HG03064 (cell line): ENCODE measurements at regions not wholly inside any gene's neighbourhood (a gene's known extent, or its start where the extent isn't known, plus 50 kb on each side); places are given as distances from the start of the nearest gene placed in this dataset.

Source experiments
- ATAC-seq: cut with Tn5 transposase; IDR thresholded peaks from one replicate; pipeline ENCODE4 v1.9.1; 2021; ENCODE audit warnings: low read depth; ENCODE audit not compliant: unreplicated experiment

DNA sequence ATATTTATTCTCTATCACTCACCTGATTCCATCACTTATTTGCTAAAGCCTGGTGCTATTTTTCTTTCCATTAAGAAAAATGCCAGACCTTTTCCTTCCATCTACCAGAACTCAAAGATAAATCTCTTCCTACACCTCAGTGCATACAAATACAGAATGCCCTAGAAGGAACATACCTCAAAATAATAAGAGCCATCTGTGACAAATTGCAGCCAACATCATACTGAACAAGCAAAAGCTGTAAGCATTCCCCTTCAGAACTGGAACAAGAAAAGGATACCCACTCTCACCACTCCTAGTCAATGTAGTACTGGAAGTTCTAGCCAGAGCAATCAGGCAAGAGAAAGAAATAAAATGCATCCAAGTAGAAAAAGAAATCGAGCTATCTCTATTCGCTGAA is 315.9 kb upstream of the UBE2E3 start:
- no peak for ATAC-seq

DNA sequence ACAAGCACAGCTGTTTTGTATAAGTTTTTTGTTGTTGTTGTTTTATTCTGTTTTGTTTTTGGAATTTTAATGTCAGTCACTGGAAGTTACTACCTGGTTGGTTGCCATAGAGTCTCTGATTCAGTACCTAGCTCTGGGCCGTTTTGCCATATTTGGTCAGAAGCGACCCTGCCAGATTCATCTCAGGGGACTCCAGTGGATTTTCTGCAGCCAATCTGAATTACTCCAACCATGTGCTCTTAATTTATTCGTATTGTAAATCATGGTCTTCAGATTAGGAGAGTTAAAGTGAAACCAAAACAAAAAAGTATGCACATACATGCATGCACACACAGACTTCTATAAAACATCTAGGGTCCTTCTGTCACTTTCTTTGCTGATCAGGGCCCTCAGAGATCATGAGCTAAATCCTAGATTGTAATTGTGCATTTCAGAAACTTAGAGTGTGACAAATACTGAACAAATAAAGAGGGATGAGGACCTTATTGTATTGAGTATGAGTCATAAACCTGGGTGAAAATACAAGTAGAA is 317.4 kb upstream of the UBE2E3 start:
- no peak for ATAC-seq

DNA sequence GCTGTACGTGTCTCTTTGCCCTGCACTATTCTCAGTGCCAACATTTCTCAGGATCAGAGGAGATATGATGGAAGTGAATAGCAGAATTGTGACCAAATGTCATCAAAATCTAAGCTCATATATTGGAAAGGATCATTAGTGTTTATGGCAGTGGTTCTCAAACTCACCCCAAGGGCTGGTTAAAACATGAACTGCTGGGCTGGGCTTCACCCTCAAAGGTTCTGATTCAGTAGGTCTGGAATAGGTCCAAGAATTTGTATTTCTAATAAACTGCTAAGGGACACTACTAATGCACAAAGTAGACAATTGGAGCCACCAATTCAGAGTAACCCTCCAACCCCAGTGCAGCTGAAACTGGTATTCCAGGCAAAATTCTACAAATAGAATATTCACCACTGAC is 317.9 kb upstream of the UBE2E3 start:
- ATAC-seq: no peak

DNA sequence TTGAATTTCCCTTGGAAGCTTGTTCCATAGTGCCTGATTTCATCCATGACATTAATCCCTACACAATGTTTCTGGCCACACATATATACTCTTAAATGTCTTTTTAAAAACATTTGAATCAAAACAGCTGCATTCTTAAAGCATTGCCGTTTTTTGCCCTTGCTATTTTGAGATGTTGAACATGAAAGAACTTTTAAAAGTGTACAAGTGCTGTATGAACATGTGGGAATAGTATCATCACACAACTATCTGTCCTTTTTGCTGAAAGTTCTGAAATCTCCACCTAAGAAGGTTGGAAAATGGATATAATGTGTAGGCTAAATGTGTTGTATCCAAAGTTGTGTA is 318.7 kb upstream of the UBE2E3 start:
- ATAC-seq: no peak

DNA sequence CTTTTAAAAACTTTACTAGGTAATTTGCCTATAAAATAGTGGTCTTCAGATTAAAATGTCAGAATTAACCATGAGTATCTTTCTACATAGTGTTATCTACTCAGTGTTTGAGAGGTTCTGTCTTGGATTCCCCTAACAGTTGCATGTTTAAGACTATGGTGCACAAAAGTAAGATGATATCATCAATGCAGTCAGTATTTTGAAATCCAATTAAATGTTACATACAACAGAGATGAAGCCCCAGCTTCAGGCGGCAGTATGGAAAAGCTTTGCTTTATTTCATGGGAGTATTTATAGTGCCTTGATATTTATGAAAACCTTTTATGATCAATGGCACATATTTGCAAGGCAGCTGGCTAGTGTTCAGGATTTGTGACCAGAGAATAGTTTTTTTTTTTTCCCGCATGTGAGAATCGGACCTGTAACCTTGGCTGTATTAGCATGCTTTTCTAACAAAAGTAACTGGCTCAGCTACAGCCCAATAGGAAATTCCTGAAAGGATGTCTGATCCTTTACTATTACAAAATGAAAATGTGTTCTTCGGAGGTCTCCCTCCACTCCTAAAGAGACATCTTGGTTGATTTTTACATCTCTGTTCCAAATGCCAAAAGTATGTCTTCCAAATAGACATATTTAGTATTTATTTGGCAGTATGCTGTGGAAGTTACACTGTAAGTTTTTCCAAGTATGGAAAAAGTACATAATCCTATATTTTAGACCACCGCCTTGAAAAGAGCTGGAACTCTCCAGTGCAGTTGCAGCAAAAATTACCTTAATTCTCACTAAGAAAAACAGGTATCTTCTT is 319.3 kb upstream of the UBE2E3 start:
- ATAC-seq: no peak

DNA sequence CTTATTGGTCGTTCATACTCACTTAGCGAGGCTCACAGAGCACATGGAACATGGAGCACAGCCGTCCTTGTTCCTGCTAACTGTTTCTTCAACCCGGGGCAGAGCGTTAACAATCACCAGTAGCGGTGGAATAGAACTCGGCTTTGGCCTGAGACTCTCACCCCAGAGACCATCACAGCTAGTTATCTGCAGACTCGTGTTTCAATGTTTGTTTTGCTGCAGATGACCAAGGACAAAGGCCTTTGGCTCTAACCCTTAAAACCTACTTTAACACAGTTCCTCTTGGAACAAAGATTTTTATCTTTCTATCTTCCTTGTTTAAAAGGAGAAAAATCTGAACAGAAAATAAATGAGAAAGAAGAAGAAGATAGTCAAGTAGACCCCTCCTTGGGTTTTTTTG is 320.2 kb upstream of the UBE2E3 start:
- no peak for ATAC-seq

DNA sequence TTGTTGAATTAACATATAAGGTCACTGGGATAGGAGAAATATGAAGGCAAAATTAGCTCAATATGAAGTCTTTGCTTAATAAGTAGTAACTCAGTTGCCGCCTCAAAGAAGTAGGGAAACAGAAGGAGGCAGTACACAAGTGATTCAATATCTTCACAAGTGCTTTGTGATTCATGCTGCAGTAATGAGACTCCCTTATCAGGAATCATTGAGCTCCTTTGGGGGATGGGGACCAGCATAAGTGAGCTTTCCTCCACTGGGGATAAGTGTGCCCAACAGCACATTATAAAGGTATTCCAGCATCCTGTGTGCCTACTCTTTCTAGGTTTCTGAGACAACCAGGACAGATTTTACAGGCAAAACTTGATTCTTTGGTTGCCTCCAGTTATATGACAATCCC is 323.4 kb upstream of the UBE2E3 start:
- ATAC-seq: no peak

DNA sequence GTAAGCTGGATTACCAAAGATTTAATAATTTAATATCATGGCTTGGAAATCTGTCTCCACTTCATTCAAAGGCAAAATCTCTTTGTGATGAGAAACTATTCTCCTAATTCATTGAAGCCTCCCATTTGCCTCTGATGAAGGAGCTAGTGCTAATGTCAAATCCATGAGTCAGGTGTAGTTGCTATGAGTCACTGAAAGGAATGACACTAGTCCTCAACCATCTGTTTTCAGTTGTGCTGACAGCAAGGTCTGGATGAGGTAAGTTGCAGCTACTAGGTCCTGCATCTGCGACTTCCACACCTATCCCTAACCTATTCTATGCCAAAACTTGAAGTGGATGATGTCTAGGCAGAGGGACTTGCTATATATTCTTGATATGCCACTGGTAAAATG is 324.0 kb upstream of the UBE2E3 start:
- ATAC-seq: no peak

DNA sequence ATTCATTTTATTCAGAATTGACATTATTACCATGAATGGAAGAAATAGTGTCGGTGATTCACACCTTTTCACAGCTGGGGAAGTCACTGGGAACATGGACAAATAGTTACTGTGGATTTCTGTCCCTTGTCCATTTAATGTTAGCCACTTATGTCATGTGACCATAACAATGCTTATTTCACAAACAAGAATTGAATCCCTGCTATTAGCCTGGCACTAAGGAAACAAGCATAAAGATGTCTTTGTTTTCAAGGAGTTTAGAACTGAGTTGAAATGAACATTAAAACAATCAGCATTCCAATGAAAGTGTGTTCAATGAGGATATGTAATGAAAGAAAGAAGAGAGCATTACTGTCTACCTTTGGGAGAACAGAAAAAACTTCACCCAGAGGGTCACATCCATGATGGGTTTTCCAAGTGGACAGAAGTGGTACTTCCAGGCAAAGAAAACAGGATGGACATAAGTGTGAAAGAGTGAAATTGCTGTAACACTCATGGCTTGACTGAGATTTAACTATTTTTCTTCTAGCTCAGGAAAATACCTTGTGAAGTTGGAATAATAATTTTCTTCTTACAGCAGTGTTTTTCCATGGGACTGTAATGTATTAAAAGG is 324.5 kb upstream of the UBE2E3 start:
- ATAC-seq: no peak

DNA sequence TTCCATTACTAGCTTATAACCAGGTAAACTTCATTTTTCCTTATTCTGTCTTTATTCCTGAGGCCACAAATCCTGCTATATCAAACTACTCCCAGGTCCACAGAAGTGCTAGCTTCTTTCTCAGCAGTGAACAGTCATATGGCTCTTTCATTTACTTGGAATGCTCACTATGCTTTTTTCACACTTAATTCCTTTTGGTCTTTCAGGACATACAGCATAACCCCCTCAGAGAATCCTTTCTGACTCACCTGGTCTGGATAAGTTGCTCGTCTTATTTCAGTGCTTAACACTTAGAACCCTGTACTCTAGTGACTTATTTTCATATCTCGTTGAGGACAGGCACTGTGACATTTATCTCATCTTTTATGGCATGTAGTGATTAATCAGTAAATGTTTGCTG is 325.0 kb upstream of the UBE2E3 start:
- ATAC-seq: no peak

DNA sequence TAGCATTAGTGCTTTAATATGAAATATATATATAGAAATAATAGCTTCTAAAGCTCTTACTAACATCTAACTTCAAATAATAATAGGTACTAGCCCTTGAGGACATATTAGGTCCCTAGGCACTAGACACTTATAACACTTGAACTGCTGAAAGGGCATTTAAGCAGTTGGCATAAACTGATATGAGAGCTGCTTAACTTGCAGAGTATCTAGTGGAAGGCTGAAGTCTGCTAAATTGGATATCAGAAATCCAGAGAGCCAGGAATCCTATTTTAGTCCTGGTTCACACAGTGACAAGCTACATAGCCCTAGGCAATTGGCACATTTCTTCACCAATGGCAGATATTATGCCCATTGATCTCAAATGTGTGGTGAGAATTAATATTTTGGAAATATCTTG is 326.9 kb upstream of the UBE2E3 start:
- ATAC-seq: no peak

DNA sequence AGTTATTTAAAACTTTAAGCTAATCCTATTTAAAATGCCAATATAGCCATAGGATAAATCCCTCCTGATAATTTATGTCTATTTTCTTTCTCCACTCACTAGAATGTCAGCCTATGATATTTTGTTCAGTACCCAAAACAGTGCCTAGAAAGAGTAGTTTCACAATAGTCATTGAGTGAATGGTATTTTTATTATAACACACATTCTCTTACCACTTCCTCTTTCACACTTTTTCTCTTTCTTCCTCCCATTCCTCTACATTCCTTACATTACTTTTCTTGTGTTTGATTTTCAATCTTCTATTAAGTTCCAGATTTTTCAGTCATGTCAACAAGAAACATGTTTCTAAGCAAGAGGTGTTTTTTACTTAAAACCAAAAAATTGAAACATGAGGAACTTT is 327.6 kb upstream of the UBE2E3 start:
- no peak for ATAC-seq

DNA sequence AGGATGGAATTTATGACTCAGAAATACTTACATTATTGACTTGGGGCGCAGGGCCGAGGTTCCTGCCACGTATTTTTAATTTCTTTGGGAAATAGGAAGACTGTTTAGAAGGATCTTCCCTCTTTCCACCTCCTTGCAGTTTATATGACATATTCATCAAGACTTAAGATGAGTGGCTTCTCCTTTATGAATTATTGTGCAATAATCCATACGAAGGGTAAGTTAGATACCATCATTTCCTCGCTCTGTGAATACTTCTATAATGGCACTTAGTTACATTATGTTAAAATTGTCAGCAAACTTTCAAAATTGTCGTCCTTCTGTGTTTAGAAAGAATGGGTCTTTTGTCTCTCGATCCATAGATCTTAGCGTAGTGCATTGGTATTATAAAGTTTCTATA is 328.8 kb upstream of the UBE2E3 start:
- no peak for ATAC-seq

DNA sequence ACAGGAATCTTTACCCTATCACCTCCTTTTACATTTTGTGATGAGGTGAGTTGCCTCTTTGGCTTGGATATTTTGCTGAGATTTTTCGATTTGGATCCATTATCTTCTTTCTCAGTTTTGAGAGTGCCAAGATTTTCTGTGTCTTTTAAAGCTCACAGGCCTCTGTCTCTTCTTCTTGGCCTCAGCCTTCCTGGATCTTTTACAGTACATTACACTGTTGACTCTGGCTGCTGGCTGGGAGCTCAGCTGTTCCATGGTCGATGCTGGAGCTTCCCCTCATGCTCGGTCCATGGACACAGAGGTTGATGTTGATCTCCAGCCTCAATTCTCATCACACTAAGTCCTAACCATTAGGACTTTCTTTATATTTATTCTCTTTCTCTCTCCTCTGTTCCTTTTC is 332.8 kb upstream of the UBE2E3 start:
- ATAC-seq: no peak

DNA sequence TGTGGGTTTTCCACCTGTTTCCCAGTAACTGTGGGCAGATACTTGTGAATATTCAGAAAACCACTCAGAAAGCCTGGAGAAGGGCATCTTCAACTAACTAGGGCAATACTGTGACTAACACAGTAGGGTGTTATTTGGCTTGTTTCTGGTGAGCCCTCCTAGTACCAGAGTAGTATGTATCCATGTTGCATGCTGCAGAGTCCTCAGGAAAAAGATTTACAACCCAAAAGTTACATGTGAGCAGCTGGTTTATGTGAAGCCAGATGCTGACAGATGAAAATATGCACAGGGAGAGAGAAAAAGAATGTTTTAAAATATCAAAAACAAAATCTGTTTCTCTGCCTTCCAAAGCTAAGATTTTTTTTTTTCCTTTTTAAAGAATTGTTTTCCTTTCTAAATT is 333.2 kb upstream of the UBE2E3 start:
- no peak for ATAC-seq

DNA sequence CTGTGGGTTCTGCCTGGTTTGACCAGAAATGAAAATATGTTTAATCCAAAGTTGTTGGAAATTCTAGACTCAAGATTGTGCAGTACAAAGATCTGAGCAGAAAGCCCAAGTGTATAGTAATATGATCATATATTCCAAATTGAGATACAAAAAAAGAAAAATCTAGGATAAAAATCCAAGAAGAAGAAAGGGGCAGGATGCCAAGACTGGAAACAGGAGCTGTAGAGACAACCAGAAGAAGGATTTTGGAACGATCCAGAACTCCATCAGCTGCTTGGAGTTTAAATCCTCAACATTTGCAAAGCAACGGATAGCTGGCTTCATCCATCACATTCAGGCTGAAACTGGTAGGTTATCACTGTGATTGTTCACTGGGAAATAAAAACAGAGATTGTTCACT is 333.6 kb upstream of the UBE2E3 start:
- ATAC-seq: no peak

DNA sequence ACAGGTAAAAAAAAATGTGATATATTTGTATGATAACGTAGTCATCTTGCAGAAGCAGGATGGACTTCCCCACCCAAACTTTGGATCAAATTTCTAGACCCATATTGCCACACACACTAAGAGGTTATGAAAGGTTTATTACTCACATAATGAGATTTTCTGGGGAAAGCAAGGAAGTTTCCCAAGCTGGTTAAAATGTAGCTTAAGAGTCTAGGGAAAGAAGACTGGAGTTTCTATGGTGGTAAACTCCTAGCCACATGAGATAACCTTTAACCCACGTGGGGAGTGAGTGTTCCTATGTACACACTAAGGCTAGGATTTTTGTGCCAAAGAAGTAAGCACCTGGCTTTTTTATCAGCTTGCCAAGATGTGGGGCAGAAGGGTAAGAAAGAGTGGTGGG is 335.7 kb upstream of the UBE2E3 start:
- ATAC-seq: no peak

DNA sequence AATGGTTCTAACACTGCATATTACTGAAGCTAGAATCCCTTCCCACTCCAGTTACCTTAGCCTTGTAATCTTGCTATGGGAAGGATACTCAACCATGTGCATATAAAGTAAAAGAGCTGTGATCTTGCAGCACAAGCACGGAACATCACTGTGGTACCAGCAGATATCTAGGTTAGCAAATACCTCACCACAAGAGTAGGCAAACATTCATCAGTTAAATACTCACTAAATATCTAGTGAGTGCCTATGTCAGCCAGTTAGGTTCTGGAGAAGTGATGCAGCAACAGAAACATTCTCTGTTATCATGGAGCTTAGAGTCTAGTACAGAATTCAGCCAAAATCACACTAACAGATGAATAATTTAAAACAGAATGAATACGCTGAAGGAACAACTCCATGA is 349.6 kb upstream of the UBE2E3 start:
- no peak for ATAC-seq

DNA sequence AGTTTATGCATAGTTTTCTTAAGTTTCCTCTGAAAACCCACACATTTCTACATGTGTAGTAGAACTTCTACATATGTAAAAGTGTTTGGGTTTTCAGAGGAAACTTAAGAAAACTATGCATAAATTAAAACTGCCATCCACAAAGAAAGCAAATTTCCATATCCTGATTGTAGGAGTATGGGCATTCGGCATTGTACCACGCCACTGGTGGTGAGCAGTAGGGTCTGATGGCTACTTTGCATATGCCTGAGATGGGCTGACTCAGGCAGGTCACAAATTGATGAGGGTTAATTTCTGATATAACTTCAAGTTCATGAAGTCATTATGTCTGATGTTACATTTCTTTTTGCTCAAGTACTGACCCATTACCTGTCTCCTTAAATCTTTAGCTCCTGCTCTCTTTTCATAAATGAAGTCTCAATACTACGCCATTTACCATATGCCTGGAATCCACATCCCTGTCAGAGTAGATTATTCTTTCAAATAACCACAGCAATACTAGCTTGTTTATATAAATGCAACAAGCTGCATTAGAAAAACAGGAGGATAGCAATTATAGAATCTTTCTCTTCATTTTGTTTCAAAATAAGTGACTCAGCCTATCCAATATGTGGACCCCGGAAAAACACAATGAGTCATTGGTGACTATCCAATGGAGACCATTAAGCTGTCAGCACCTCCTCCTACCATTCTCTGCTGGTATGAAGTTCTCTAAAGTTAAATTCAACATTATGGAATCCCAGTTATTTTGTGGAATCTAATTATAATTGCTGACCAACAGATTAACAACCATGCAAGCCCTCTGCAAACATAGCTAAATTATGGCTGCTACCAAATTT is 355.2 kb upstream of the UBE2E3 start:
- no peak for ATAC-seq

DNA sequence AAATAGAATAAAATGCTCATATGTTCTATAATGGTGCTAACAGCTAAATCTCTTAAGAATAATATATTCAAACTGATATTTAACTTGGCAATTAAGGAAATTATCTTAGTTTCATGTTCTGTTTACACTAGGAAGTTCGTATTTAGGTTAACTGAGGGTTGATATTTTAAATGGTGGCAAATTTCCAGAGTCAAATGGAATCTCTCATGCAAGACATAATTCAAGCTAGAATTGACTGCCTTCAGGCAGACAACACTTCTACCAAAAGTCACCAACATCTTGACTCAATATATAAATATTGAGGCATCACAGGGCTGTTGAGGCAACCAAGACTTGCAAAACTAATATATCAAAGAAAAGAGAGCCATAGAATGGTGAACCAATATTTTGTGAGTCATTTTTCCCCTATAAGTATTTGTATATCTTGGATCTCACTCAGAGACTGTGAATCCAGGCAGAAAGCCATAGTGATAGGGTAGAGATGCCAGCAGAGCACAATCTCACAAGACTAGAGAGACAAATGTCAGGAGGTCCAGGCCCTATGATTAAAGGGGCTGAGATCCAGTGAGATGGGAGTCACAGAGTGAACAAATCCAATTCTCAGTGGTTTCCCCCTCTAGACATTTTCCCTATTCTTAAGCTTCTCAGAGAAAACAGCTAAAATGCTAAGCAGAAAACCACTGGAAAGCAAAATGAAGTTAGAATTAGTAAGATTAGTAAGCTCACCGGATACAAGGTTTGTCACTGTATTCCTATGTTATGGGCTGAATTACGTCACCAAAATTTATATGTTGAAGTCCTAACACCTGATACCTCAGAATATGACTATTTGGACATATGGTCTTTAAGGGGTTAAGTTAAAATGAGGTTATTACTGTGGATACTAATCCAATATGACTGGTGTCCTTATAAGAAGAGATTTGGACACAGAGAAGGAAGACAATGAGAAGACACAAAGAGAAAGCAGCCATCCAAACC is 358.2 kb upstream of the UBE2E3 start:
- no peak for ATAC-seq
